HCT116 (cell line): ENCODE measurements at regions not wholly inside any gene's neighbourhood (a gene's known extent, or its start where the extent isn't known, plus 50 kb on each side); places are given as distances from the start of the nearest gene placed in this dataset.

Experiments
- ATAC-seq: fragments of 200-7000 bp; cut with Tn5 transposase; 2 replicates; pipeline ENCODE4 v1.9.1; 2020; ENCODE audit warnings: mild to moderate bottlenecking, moderate library complexity
- BruUV-seq: library from RNA; stranded (reverse); fragments of 400-500 nt; replicated peaks from 2 replicates; lab custom pipeline; 2021; lab: Mats Ljungman, UMichigan
- CTCF ChIA-PET: fragments of 300-600 bp; sonication (Branson Sonifier 250); formaldehyde crosslinking; loops from one replicate; lab custom pipeline; 2021; ENCODE audit warnings: antibody characterized with exemption; lab: Charles Lee
- POLR2A ChIA-PET: fragments of 300-600, 350-600 bp; sonication (Branson Sonifier 250); formaldehyde crosslinking; loops from one replicate; lab custom pipeline; 2021; ENCODE audit warnings: antibody characterized with exemption; lab: Charles Lee
- RAD21 ChIA-PET, 2 experiments: fragments of 300-600 bp; sonication (Branson Sonifier 250); formaldehyde crosslinking; loops; one replicate each; lab custom pipeline; 2023; ENCODE audit warnings: low total read pairs in 2 of 2; ENCODE audit not compliant: uncharacterized antibody in 2 of 2, unreplicated experiment in 2 of 2, low non-redundant PET in 1 of 2; lab: Charles Lee
- DNase-seq: peaks from one replicate; pipeline ENCODE4 v3.0.0-alpha.2; 2010; ENCODE audit warnings: low read depth, low spot score
- H2AFZ ChIP-seq: fragments of 200-600 bp; shearing (Covaris generic), sonication (generic); 2 replicates; pipeline ENCODE4 v1.6.1; 2017; ENCODE audit warnings: low read depth, mixed run types, mixed read lengths, antibody characterized with exemption, low read length; ENCODE audit not compliant: poor library complexity, severe bottlenecking
- H3K27ac ChIP-seq: 2 replicates; pipeline ENCODE4 v1.5.1; 2012; ENCODE audit warnings: low read depth, low read length
- H3K27me3 ChIP-seq: fragments of 200-600 bp; sonication (generic); 2 replicates; pipeline ENCODE4 v1.6.1; 2016; ENCODE audit warnings: mixed run types, low read length, mixed read lengths; ENCODE audit not compliant: insufficient read depth
- H3K36me3 ChIP-seq, 2 experiments: fragments of 200-500 bp in 1 of 2; fragments of 200-600 bp in 1 of 2; sonication (Bioruptor generic) in 1 of 2; sonication (generic) in 1 of 2; 2 replicates each; pipeline versions ENCODE4 v1.5.1 to v1.6.1; 2014 to 2016; ENCODE audit warnings: low read length in 2 of 2, inconsistent platforms in 1 of 2, mixed read lengths in 1 of 2, mixed run types in 1 of 2; ENCODE audit not compliant: insufficient read depth in 2 of 2, control insufficient read depth in 1 of 2
- H3K4me1 ChIP-seq, 2 experiments: fragments of 200-600 bp in 1 of 2; sonication (generic) in 1 of 2; 2 replicates each; pipeline versions ENCODE4 v1.5.1 to v1.6.1; 2012 to 2017; ENCODE audit warnings: low read length in 2 of 2, inconsistent platforms in 1 of 2, mild to moderate bottlenecking in 1 of 2, mixed read lengths in 1 of 2, mixed run types in 1 of 2, moderate library complexity in 1 of 2; ENCODE audit not compliant: insufficient read depth in 2 of 2, control insufficient read depth in 1 of 2
- H3K4me2 ChIP-seq: fragments of 200-600 bp; sonication (generic); 2 replicates; pipeline ENCODE4 v1.6.1; 2017; ENCODE audit warnings: mixed run types, low read length, mixed read lengths
- H3K4me3 ChIP-seq, 2 experiments: fragments of 200-600 bp in 1 of 2; sonication (generic) in 1 of 2; replicated peaks in 1 of 2; 2 replicates each; pipeline ENCODE4 v1.5.1; 2011 to 2016; ENCODE audit warnings: low read length in 2 of 2, control low read depth in 1 of 2, low read depth in 1 of 2, mild to moderate bottlenecking in 1 of 2, mixed read lengths in 1 of 2, mixed run types in 1 of 2
- H3K79me2 ChIP-seq: fragments of 200-600 bp; sonication (generic); 2 replicates; pipeline ENCODE4 v1.6.1; 2017; ENCODE audit warnings: mild to moderate bottlenecking, mixed run types, low read length, moderate library complexity, mixed read lengths; ENCODE audit not compliant: insufficient read depth
- H3K9ac ChIP-seq: fragments of 200-600 bp; sonication (generic); 2 replicates; pipeline ENCODE4 v1.6.1; 2016; ENCODE audit warnings: low read length, mixed read lengths
- H3K9me2 ChIP-seq: fragments of 200-600 bp; sonication (generic), shearing (Covaris generic); 2 replicates; pipeline ENCODE4 v1.6.1; 2017; ENCODE audit warnings: mixed run types, mild to moderate bottlenecking, moderate library complexity; ENCODE audit not compliant: insufficient read depth
- H3K9me3 ChIP-seq, 2 experiments: fragments of 200-500 bp in 1 of 2; fragments of 200-600 bp in 1 of 2; sonication (Bioruptor generic) in 1 of 2; sonication (generic) in 1 of 2; 2 replicates each; pipeline ENCODE4 v1.6.1; 2014 to 2017; ENCODE audit warnings: low read length in 2 of 2, mixed read lengths in 2 of 2, inconsistent platforms in 1 of 2, low read depth in 1 of 2, mild to moderate bottlenecking in 1 of 2, mixed run types in 1 of 2, moderate library complexity in 1 of 2; ENCODE audit not compliant: control insufficient read depth in 1 of 2, insufficient read depth in 1 of 2
- H4K20me1 ChIP-seq: fragments of 200-600 bp; sonication (generic), shearing (Covaris generic); 2 replicates; pipeline ENCODE4 v1.6.1; 2017; ENCODE audit warnings: mixed run types, mild to moderate bottlenecking, moderate library complexity; ENCODE audit not compliant: insufficient read depth
- ATF3 ChIP-seq: IDR thresholded peaks from 2 replicates; pipeline ENCODE4 v1.6.1; 2012
- CBX3 ChIP-seq: IDR thresholded peaks from 2 replicates; pipeline ENCODE4 v1.6.1; 2012; ENCODE audit warnings: low read depth
- CEBPB ChIP-seq: IDR thresholded peaks from 2 replicates; pipeline ENCODE4 v1.6.1; 2012; ENCODE audit warnings: low read depth
- CTCF ChIP-seq, 3 experiments: fragments of 200-600 bp in 1 of 3; sonication (generic) in 1 of 3; IDR thresholded peaks in 2 of 3; conservative IDR thresholded peaks in 1 of 3; 2 replicates each; pipeline ENCODE4 v1.5.1; 2012 to 2017; ENCODE audit warnings: low read depth in 2 of 3, low read length in 2 of 3, antibody characterized with exemption in 1 of 3, borderline replicate concordance in 1 of 3, control low read depth in 1 of 3, mild to moderate bottlenecking in 1 of 3, mixed read lengths in 1 of 3, mixed run types in 1 of 3, moderate library complexity in 1 of 3; ENCODE audit not compliant: insufficient read depth in 1 of 3
- EGR1 ChIP-seq: IDR thresholded peaks from 2 replicates; pipeline ENCODE4 v1.6.1; 2012; ENCODE audit warnings: low read depth
- ELF1 ChIP-seq: IDR thresholded peaks from 2 replicates; pipeline ENCODE4 v1.6.1; 2012; ENCODE audit warnings: low read depth, borderline replicate concordance
- EZH2phosphoT487 ChIP-seq: fragments of 200-600 bp; IDR thresholded peaks from 2 replicates; pipeline ENCODE4 v1.6.1; 2018; ENCODE audit warnings: antibody characterized with exemption, borderline replicate concordance
- FOSL1 ChIP-seq: IDR thresholded peaks from 2 replicates; pipeline ENCODE4 v1.6.1; 2012; ENCODE audit warnings: low read depth
- JUND ChIP-seq: IDR thresholded peaks from 2 replicates; pipeline ENCODE4 v1.6.1; 2012
- MAX ChIP-seq: IDR thresholded peaks from 2 replicates; pipeline ENCODE4 v1.6.1; 2012
- POLR2A ChIP-seq: IDR thresholded peaks from 2 replicates; pipeline ENCODE4 v1.7.0; 2011; ENCODE audit warnings: borderline replicate concordance; ENCODE audit not compliant: insufficient read depth, insufficient read length; ENCODE audit errors: extremely low read depth
- POLR2AphosphoS5 ChIP-seq: IDR thresholded peaks from 2 replicates; pipeline ENCODE4 v1.6.1; 2011; ENCODE audit warnings: mild to moderate bottlenecking, low read depth, low read length, moderate library complexity
- REST ChIP-seq: IDR thresholded peaks from 2 replicates; pipeline ENCODE4 v1.6.1; 2012; ENCODE audit warnings: low read depth
- SIN3A ChIP-seq: IDR thresholded peaks from 2 replicates; pipeline ENCODE4 v1.6.1; 2012; ENCODE audit warnings: low read depth
- SP1 ChIP-seq: IDR thresholded peaks from 2 replicates; pipeline ENCODE4 v1.6.1; 2012; ENCODE audit warnings: low read depth
- SRF ChIP-seq: IDR thresholded peaks from 2 replicates; pipeline ENCODE4 v1.6.1; 2012; ENCODE audit warnings: low read depth
- TCF7L2 ChIP-seq: IDR thresholded peaks from 2 replicates; pipeline ENCODE4 v1.7.0; 2011; ENCODE audit warnings: borderline replicate concordance, inconsistent platforms; ENCODE audit not compliant: insufficient read depth, insufficient read length; ENCODE audit errors: extremely low read depth
- YY1 ChIP-seq: IDR thresholded peaks from 2 replicates; pipeline ENCODE4 v1.6.1; 2011; ENCODE audit warnings: low read length, low read depth, moderate library complexity, mild to moderate bottlenecking; ENCODE audit not compliant: insufficient replicate concordance; ENCODE audit errors: extremely low read depth
- ZNF274 ChIP-seq: fragments of 200-500 bp; sonication (Bioruptor generic); IDR thresholded peaks from 2 replicates; pipeline ENCODE4 v1.6.1; 2014; ENCODE audit warnings: mild to moderate bottlenecking, low read depth, low read length, inconsistent platforms
- intact Hi-C: fragments of 100-400 bp; cut with micrococcal nuclease; formaldehyde crosslinking; loops from 2 replicates; pipeline ENCODE4 v1.10.0; 2022

GRCh38 chr3:102668247-102668646, 233.4 kb downstream of the ZPLD1 start:
- Histone ChIP-seq H3K4me2 (no peak overlapping the region), H2AFZ (no peak overlapping the region), H3K9me2 (no peaks in the 10 kb centered on the region), H3K9ac (no peak overlapping the region), H3K36me3 (no peaks in the 10 kb centered on the region), H4K20me1 (no peaks in the 10 kb centered on the region), H3K9me3 (no peaks in the 10 kb centered on the region), H3K4me1 (no peaks in the 10 kb centered on the region), H3K27ac (no peak overlapping the region), H3K79me2 (no peaks in the 10 kb centered on the region), H3K27me3 (no peaks in the 10 kb centered on the region), H3K4me3 (no peak overlapping the region)
- ChIA-PET CTCF (no interaction called here), RAD21 (no interaction called here), POLR2A (no interaction called here)
- ATAC-seq (no peak), DNase-seq (no peak)
- no TSS peak for BruUV-seq
- TF ChIP-seq MAX = no peak
- TF ChIP-seq JUND = no peak
- TF ChIP-seq CEBPB = no peak
- TF ChIP-seq EGR1 = no peak
- TF ChIP-seq ZNF274 = no peak
- no peak for TF ChIP-seq REST
- no peak for TF ChIP-seq ATF3
- no peak for TF ChIP-seq EZH2phosphoT487
- TF ChIP-seq ELF1 = no peak
- TF ChIP-seq YY1 = no peak
- TF ChIP-seq SP1 = no peak
- TF ChIP-seq POLR2A = no peak
- no peak for TF ChIP-seq POLR2AphosphoS5
- no peak for TF ChIP-seq FOSL1
- no peak for TF ChIP-seq SRF
- TF ChIP-seq SIN3A = no peak
- TF ChIP-seq CTCF (IDR thresholded peaks at IDR 0.05 in 2 of 3, conservative IDR thresholded peaks at IDR 0.05 in 1 of 3; ENCODE audit: borderline replicate concordance in 1 of 3, insufficient read depth in 1 of 3, low read depth in 2 of 3, low read length in 2 of 3) = no peak
- no peak for TF ChIP-seq CBX3
- no peak for TF ChIP-seq TCF7L2
- intact Hi-C loops = no loop called here
